Neural progenitor cell (in vitro differentiated cells): ENCODE measurements at regions not wholly inside any gene's neighbourhood (a gene's known extent, or its start where the extent isn't known, plus 50 kb on each side); places are given as distances from the start of the nearest gene placed in this dataset.

ENCODE experiments used
- DNase-seq: peaks from one replicate; pipeline ENCODE4 v3.0.0-alpha.2; 2016; ENCODE audit warnings: low spot score
- H2AFZ ChIP-seq: fragments of 200-600 bp; sonication (generic); replicated peaks from 2 replicates; pipeline ENCODE4 v1.6.1; 2016; ENCODE audit warnings: antibody characterized with exemption
- H3F3A ChIP-seq: fragments of 200-600 bp; sonication (generic); 2 replicates; pipeline ENCODE4 v1.6.1; 2016; ENCODE audit warnings: antibody characterized with exemption, low read depth
- H3K27ac ChIP-seq: fragments of 200-600 bp; sonication (generic); 2 replicates; pipeline ENCODE4 v1.5.1; 2016; ENCODE audit warnings: mild to moderate bottlenecking
- H3K27me3 ChIP-seq: fragments of 200-600 bp; sonication (generic); 2 replicates; pipeline ENCODE4 v1.6.1; 2016; ENCODE audit warnings: mild to moderate bottlenecking, moderate library complexity
- H3K36me3 ChIP-seq: fragments of 200-600 bp; sonication (generic); 2 replicates; pipeline ENCODE4 v1.5.1; 2016
- H3K4me1 ChIP-seq: fragments of 200-600 bp; sonication (generic); 2 replicates; pipeline ENCODE4 v1.6.1; 2016; ENCODE audit warnings: mixed run types
- H3K4me2 ChIP-seq: fragments of 200-600 bp; sonication (generic); 2 replicates; pipeline ENCODE4 v1.6.1; 2016
- H3K4me3 ChIP-seq: fragments of 200-600 bp; sonication (generic); 2 replicates; pipeline ENCODE4 v1.5.1; 2016
- H3K79me2 ChIP-seq: fragments of 200-600 bp; sonication (generic); 2 replicates; pipeline ENCODE4 v1.6.1; 2016; ENCODE audit warnings: low read depth
- H3K9ac ChIP-seq: fragments of 200-600 bp; sonication (generic); 2 replicates; pipeline ENCODE4 v1.6.1; 2016
- H3K9me3 ChIP-seq: fragments of 200-600 bp; sonication (generic); 2 replicates; pipeline ENCODE4 v1.5.1; 2016; ENCODE audit warnings: low read depth
- H4K20me1 ChIP-seq: fragments of 200-600 bp; sonication (generic); 2 replicates; pipeline ENCODE4 v1.6.1; 2016; ENCODE audit warnings: low read depth
- H3K27ac Mint-ChIP-seq: 3 replicates; pipeline ENCODE4 v1.8.0; 2021; ENCODE audit warnings: mixed read lengths
- H3K27me3 Mint-ChIP-seq: 2 replicates; pipeline ENCODE4 v1.8.0; 2022; ENCODE audit warnings: low read depth, mild to moderate bottlenecking, inconsistent platforms, moderate library complexity, mixed read lengths; ENCODE audit not compliant: insufficient read depth
- H3K36me3 Mint-ChIP-seq: 3 replicates; pipeline ENCODE4 v1.8.0; 2021; ENCODE audit warnings: mixed read lengths
- H3K4me1 Mint-ChIP-seq: 3 replicates; pipeline ENCODE4 v1.8.0; 2021; ENCODE audit warnings: mixed read lengths
- H3K4me3 Mint-ChIP-seq: 3 replicates; pipeline ENCODE4 v1.8.0; 2021; ENCODE audit warnings: mild to moderate bottlenecking, moderate library complexity, mixed read lengths
- H3K9me3 Mint-ChIP-seq: 3 replicates; pipeline ENCODE4 v1.8.0; 2020; ENCODE audit warnings: mixed read lengths
- CTCF ChIP-seq: fragments of 200-600 bp; sonication (generic); IDR thresholded peaks from 2 replicates; pipeline ENCODE4 v1.5.1; 2017; ENCODE audit warnings: antibody characterized with exemption, mild to moderate bottlenecking
- EZH2 ChIP-seq: fragments of 200-600 bp; sonication (generic); IDR thresholded peaks from 2 replicates; pipeline ENCODE4 v1.6.1; 2017; ENCODE audit warnings: antibody characterized with exemption, mild to moderate bottlenecking, moderate library complexity
- EZH2phosphoT487 ChIP-seq: fragments of 200-600 bp; sonication (generic); IDR thresholded peaks from 2 replicates; pipeline ENCODE4 v1.6.1; 2017; ENCODE audit warnings: antibody characterized with exemption

DNA sequence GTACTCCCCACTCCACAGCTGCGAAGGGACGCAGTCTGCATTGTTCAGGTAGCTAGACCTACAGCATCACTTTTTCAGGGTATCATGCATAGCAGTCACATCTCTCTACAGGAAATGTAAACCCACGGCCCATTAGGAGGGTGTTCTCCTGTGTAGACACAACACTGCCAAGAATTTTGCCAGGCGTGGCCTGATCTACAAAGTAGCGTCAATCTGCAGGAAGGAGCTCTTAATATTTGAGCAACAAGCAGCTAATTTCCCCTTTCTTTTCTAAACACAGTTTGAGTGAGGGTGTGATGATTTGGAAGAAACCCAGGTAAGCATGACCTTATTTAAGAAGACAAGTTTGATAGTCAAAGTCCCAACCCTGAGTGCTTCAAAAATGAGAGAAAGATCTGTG lies 419.0 kb downstream of the GADD45G start:
- Histone ChIP-seq H2AFZ (no peak overlapping the region), H3K79me2 (no peaks in the 10 kb centered on the region), H3K4me3 (no peak overlapping the region), H3F3A (no peaks in the 10 kb centered on the region), H3K9me3 (no peaks in the 10 kb centered on the region), H3K27me3 (no peaks in the 10 kb centered on the region), H3K4me2 (no peak overlapping the region), H3K27ac (no peak overlapping the region), H3K4me1 (no peaks in the 10 kb centered on the region), H3K9ac (no peak overlapping the region), H3K36me3 (no peaks in the 10 kb centered on the region), H4K20me1 (no peaks in the 10 kb centered on the region)
- no peaks in the 10 kb centered on the region for H3K36me3 Mint-ChIP-seq
- H3K27ac Mint-ChIP-seq, result no peak overlapping the region
- DNase-seq, result no peak
- H3K27me3 Mint-ChIP-seq, result peaks cover 9% of the 10 kb centered on the region
- TF ChIP-seq CTCF (no peak), EZH2 (no peak), EZH2phosphoT487 (no peak)
- H3K9me3 Mint-ChIP-seq, result no peaks in the 10 kb centered on the region
- H3K4me1 Mint-ChIP-seq, result no peaks in the 10 kb centered on the region
- no peak overlapping the region for H3K4me3 Mint-ChIP-seq

GRCh38 chr9:90024409-90024808 lies 419.6 kb downstream of the GADD45G start:
- Histone ChIP-seq H3K4me1 (no peaks in the 10 kb centered on the region), H2AFZ (no peak overlapping the region), H3K27me3 (no peaks in the 10 kb centered on the region), H3F3A (no peaks in the 10 kb centered on the region), H3K36me3 (no peaks in the 10 kb centered on the region), H3K9ac (no peak overlapping the region), H3K27ac (no peak overlapping the region), H4K20me1 (no peaks in the 10 kb centered on the region), H3K79me2 (no peaks in the 10 kb centered on the region), H3K4me3 (no peak overlapping the region), H3K9me3 (no peaks in the 10 kb centered on the region), H3K4me2 (no peak overlapping the region)
- Mint-ChIP-seq H3K27me3 (peaks cover 9% of the 10 kb centered on the region), H3K36me3 (no peaks in the 10 kb centered on the region), H3K4me3 (no peak overlapping the region), H3K9me3 (no peaks in the 10 kb centered on the region), H3K4me1 (no peaks in the 10 kb centered on the region), H3K27ac (no peak overlapping the region)
- TF ChIP-seq EZH2 (no peak), EZH2phosphoT487 (no peak), CTCF (no peak)
- DNase-seq, result no peak

DNA sequence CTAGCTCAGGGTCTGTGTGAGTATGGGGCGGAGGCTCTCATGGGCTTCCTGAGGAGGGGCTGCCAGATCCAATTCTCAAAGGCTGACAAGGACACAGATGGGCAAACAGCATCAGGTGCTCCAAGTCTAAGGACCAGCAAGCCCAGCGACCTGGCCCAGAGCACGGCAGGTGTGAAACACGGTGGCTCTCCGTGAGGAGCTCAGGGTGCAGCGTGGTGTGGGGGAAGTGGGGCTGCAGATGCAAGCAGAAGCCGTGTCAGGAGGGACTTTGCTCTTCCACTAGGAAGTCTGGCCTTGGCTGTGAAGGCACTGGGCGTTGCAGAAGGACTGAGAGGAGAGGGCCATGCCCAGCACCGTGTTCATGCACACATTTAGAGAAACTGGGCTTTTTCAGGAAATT lies 420.0 kb downstream of the GADD45G start:
- Histone ChIP-seq H3K4me1 (no peaks in the 10 kb centered on the region), H2AFZ (no peak overlapping the region), H3K27ac (no peak overlapping the region), H3K9me3 (no peaks in the 10 kb centered on the region), H4K20me1 (no peaks in the 10 kb centered on the region), H3K9ac (no peak overlapping the region), H3F3A (no peaks in the 10 kb centered on the region), H3K4me2 (no peak overlapping the region), H3K79me2 (no peaks in the 10 kb centered on the region), H3K36me3 (no peaks in the 10 kb centered on the region), H3K27me3 (no peaks in the 10 kb centered on the region), H3K4me3 (no peak overlapping the region)
- no peak overlapping the region for H3K4me3 Mint-ChIP-seq
- no peaks in the 10 kb centered on the region for H3K4me1 Mint-ChIP-seq
- peaks cover 8% of the 10 kb centered on the region for H3K27me3 Mint-ChIP-seq
- H3K9me3 Mint-ChIP-seq, result no peaks in the 10 kb centered on the region
- H3K36me3 Mint-ChIP-seq, result no peaks in the 10 kb centered on the region
- no peak for TF ChIP-seq EZH2
- TF ChIP-seq EZH2phosphoT487, result no peak
- no peak for TF ChIP-seq CTCF
- no peak for DNase-seq
- H3K27ac Mint-ChIP-seq, result no peak overlapping the region

DNA sequence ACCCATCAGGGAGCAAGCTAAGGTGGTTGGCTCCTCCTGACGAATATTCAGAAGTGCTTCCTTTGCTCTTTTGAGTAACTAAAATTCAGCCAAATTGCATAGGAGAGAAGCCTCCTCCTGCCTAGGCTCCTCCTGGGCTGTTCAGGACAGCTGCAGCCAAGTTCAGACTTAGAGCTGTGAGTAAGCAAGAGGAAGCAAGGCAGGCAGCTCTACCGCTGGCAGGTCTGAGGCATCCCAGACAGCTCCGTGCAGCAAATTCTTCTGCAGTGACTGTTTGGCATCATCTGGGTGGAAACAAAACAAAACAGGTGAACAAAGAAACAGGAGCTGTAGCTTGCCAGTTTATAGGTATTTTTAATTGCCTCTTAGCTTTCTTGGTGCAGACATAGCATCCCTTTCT lies 421.0 kb downstream of the GADD45G start:
- H3K9me3 Mint-ChIP-seq, result no peaks in the 10 kb centered on the region
- DNase-seq, result no peak
- TF ChIP-seq CTCF (no peak), EZH2 (no peak), EZH2phosphoT487 (no peak)
- peaks cover 8% of the 10 kb centered on the region for H3K27me3 Mint-ChIP-seq
- Histone ChIP-seq H3K4me2 (no peak overlapping the region), H3K4me3 (no peak overlapping the region), H3F3A (no peaks in the 10 kb centered on the region), H3K27ac (no peak overlapping the region), H3K9ac (no peak overlapping the region), H2AFZ (no peak overlapping the region), H4K20me1 (no peaks in the 10 kb centered on the region), H3K79me2 (no peaks in the 10 kb centered on the region), H3K4me1 (no peaks in the 10 kb centered on the region), H3K27me3 (no peaks in the 10 kb centered on the region), H3K36me3 (no peaks in the 10 kb centered on the region), H3K9me3 (no peaks in the 10 kb centered on the region)
- no peak overlapping the region for H3K27ac Mint-ChIP-seq
- no peak overlapping the region for H3K4me3 Mint-ChIP-seq
- no peaks in the 10 kb centered on the region for H3K36me3 Mint-ChIP-seq
- H3K4me1 Mint-ChIP-seq, result no peaks in the 10 kb centered on the region
